Stimulated activated naive CD8-positive, alpha-beta T cell treated with anti-CD3 and anti-CD28 coated beads, Interleukin-15, Interleukin-2, amounts not matched to agents 100 ng/mL and 50 ng/mL, for 24 hours (primary cell): ENCODE measurements at regions not wholly inside any gene's neighbourhood (a gene's known extent, or its start where the extent isn't known, plus 50 kb on each side); places are given as distances from the start of the nearest gene placed in this dataset.

Experiments
- H3K27ac Mint-ChIP-seq: one replicate; pipeline ENCODE4 v1.8.0; 2021; ENCODE audit warnings: mild to moderate bottlenecking, mixed read lengths
- H3K27me3 Mint-ChIP-seq: one replicate; pipeline ENCODE4 v1.8.0; 2021; ENCODE audit warnings: mixed read lengths
- H3K36me3 Mint-ChIP-seq: one replicate; pipeline ENCODE4 v1.8.0; 2021; ENCODE audit warnings: low read depth, mixed read lengths
- H3K4me1 Mint-ChIP-seq: one replicate; pipeline ENCODE4 v1.8.0; 2021; ENCODE audit warnings: low read depth, mixed read lengths
- H3K4me3 Mint-ChIP-seq: one replicate; pipeline ENCODE4 v1.8.0; 2021; ENCODE audit warnings: mild to moderate bottlenecking, mixed read lengths
- H3K9me3 Mint-ChIP-seq: one replicate; pipeline ENCODE4 v1.8.0; 2021; ENCODE audit warnings: mixed read lengths

GRCh38 chr9:107141967-107142366 is 141.1 kb upstream of the RAD23B start:
- no peaks in the 10 kb centered on the region for H3K4me1 Mint-ChIP-seq
- H3K36me3 Mint-ChIP-seq, result no peaks in the 10 kb centered on the region
- no peak overlapping the region for H3K4me3 Mint-ChIP-seq
- peaks cover 11% of the 10 kb centered on the region for H3K27me3 Mint-ChIP-seq
- no peak overlapping the region for H3K27ac Mint-ChIP-seq
- H3K9me3 Mint-ChIP-seq, result no peaks in the 10 kb centered on the region

- Mint-ChIP-seq H3K36me3 (no peaks in the 10 kb centered on the region), H3K27me3 (peaks cover 8% of the 10 kb centered on the region), H3K4me3 (no peak overlapping the region), H3K9me3 (no peaks in the 10 kb centered on the region), H3K27ac (no peak overlapping the region), H3K4me1 (no peaks in the 10 kb centered on the region)
Measured at GRCh38 chr9:107142430-107142829, 140.6 kb upstream of the RAD23B start.

GRCh38 chr9:107142896-107143603 is 140.0 kb upstream of the RAD23B start:
- no peak overlapping the region for H3K27ac Mint-ChIP-seq
- H3K4me3 Mint-ChIP-seq, result no peak overlapping the region
- H3K27me3 Mint-ChIP-seq, result peaks cover 10% of the 10 kb centered on the region
- H3K4me1 Mint-ChIP-seq, result no peaks in the 10 kb centered on the region
- no peaks in the 10 kb centered on the region for H3K9me3 Mint-ChIP-seq
- no peaks in the 10 kb centered on the region for H3K36me3 Mint-ChIP-seq

- peaks cover 5% of the 10 kb centered on the region for H3K27me3 Mint-ChIP-seq
- H3K27ac Mint-ChIP-seq, result no peak overlapping the region
- no peaks in the 10 kb centered on the region for H3K4me1 Mint-ChIP-seq
- no peak overlapping the region for H3K4me3 Mint-ChIP-seq
- H3K9me3 Mint-ChIP-seq, result no peaks in the 10 kb centered on the region
- no peaks in the 10 kb centered on the region for H3K36me3 Mint-ChIP-seq
Measured at GRCh38 chr9:107144475-107144874, 138.6 kb upstream of the RAD23B start.

GRCh38 chr9:107147134-107147533 is 135.9 kb upstream of the RAD23B start:
- no peaks in the 10 kb centered on the region for H3K4me1 Mint-ChIP-seq
- H3K27ac Mint-ChIP-seq, result no peak overlapping the region
- no peaks in the 10 kb centered on the region for H3K36me3 Mint-ChIP-seq
- peaks cover 3% of the 10 kb centered on the region for H3K9me3 Mint-ChIP-seq
- H3K27me3 Mint-ChIP-seq, result peaks cover 10% of the 10 kb centered on the region
- no peak overlapping the region for H3K4me3 Mint-ChIP-seq

GRCh38 chr9:107148216-107148615 is 134.9 kb upstream of the RAD23B start:
- Mint-ChIP-seq H3K36me3 (no peaks in the 10 kb centered on the region), H3K9me3 (peaks cover 3% of the 10 kb centered on the region), H3K27ac (no peak overlapping the region), H3K4me1 (no peaks in the 10 kb centered on the region), H3K4me3 (no peak overlapping the region), H3K27me3 (peaks cover 10% of the 10 kb centered on the region)

- Mint-ChIP-seq H3K36me3 (no peaks in the 10 kb centered on the region), H3K4me3 (no peak overlapping the region), H3K27me3 (peaks cover 10% of the 10 kb centered on the region), H3K4me1 (no peaks in the 10 kb centered on the region), H3K9me3 (peaks cover 3% of the 10 kb centered on the region), H3K27ac (no peak overlapping the region)
Measured at GRCh38 chr9:107149756-107150155, 133.3 kb upstream of the RAD23B start.

- peaks cover 3% of the 10 kb centered on the region for H3K9me3 Mint-ChIP-seq
- H3K36me3 Mint-ChIP-seq, result no peaks in the 10 kb centered on the region
- H3K4me1 Mint-ChIP-seq, result no peaks in the 10 kb centered on the region
- no peak overlapping the region for H3K4me3 Mint-ChIP-seq
- no peak overlapping the region for H3K27ac Mint-ChIP-seq
- peaks cover 17% of the 10 kb centered on the region for H3K27me3 Mint-ChIP-seq
Measured at GRCh38 chr9:107153336-107153735, 129.7 kb upstream of the RAD23B start.

- no peaks in the 10 kb centered on the region for H3K4me1 Mint-ChIP-seq
- no peak overlapping the region for H3K27ac Mint-ChIP-seq
- H3K27me3 Mint-ChIP-seq, result peaks cover 17% of the 10 kb centered on the region
- H3K9me3 Mint-ChIP-seq, result peaks cover 3% of the 10 kb centered on the region
- H3K36me3 Mint-ChIP-seq, result no peaks in the 10 kb centered on the region
- H3K4me3 Mint-ChIP-seq, result no peak overlapping the region
Measured at GRCh38 chr9:107154291-107154690, 128.8 kb upstream of the RAD23B start.

GRCh38 chr9:107154766-107155165 is 128.3 kb upstream of the RAD23B start:
- Mint-ChIP-seq H3K4me1 (no peaks in the 10 kb centered on the region), H3K27ac (no peak overlapping the region), H3K36me3 (no peaks in the 10 kb centered on the region), H3K27me3 (peaks cover 17% of the 10 kb centered on the region), H3K9me3 (peaks cover 3% of the 10 kb centered on the region), H3K4me3 (no peak overlapping the region)

GRCh38 chr9:107155244-107155817 is 127.7 kb upstream of the RAD23B start:
- H3K36me3 Mint-ChIP-seq, result no peaks in the 10 kb centered on the region
- no peak overlapping the region for H3K27ac Mint-ChIP-seq
- H3K4me3 Mint-ChIP-seq, result no peak overlapping the region

GRCh38 chr9:107158321-107158720 is 124.8 kb upstream of the RAD23B start:
- H3K4me3 Mint-ChIP-seq, result no peak overlapping the region
- H3K9me3 Mint-ChIP-seq, result no peaks in the 10 kb centered on the region
- H3K36me3 Mint-ChIP-seq, result no peaks in the 10 kb centered on the region
- no peak overlapping the region for H3K27ac Mint-ChIP-seq
- H3K4me1 Mint-ChIP-seq, result no peaks in the 10 kb centered on the region
- peaks cover 12% of the 10 kb centered on the region for H3K27me3 Mint-ChIP-seq

More at GRCh38 chr9:107155244-107155817, 127.7 kb upstream of the RAD23B start:
- peaks cover 14% of the 10 kb centered on the region for H3K27me3 Mint-ChIP-seq
- peaks cover 3% of the 10 kb centered on the region for H3K9me3 Mint-ChIP-seq
- H3K4me1 Mint-ChIP-seq, result no peaks in the 10 kb centered on the region

GRCh38 chr9:107161338-107161737 is 121.7 kb upstream of the RAD23B start:
- Mint-ChIP-seq H3K4me3 (no peak overlapping the region), H3K27me3 (peaks cover 25% of the 10 kb centered on the region)

GRCh38 chr9:107163370-107163769 is 119.7 kb upstream of the RAD23B start:
- Mint-ChIP-seq H3K36me3 (no peaks in the 10 kb centered on the region), H3K27me3 (peaks cover 13% of the 10 kb centered on the region), H3K4me1 (no peaks in the 10 kb centered on the region), H3K9me3 (no peaks in the 10 kb centered on the region), H3K4me3 (no peak overlapping the region), H3K27ac (no peak overlapping the region)

More at GRCh38 chr9:107161338-107161737, 121.7 kb upstream of the RAD23B start:
- Mint-ChIP-seq H3K36me3 (no peaks in the 10 kb centered on the region), H3K4me1 (no peaks in the 10 kb centered on the region), H3K27ac (no peak overlapping the region), H3K9me3 (no peaks in the 10 kb centered on the region)

GRCh38 chr9:107169796-107170195 is 113.3 kb upstream of the RAD23B start:
- Mint-ChIP-seq H3K4me1 (peaks cover 20% of the 10 kb centered on the region), H3K4me3 (no peak overlapping the region), H3K36me3 (no peaks in the 10 kb centered on the region), H3K27ac (no peak overlapping the region), H3K9me3 (no peaks in the 10 kb centered on the region), H3K27me3 (peaks cover 11% of the 10 kb centered on the region)

GRCh38 chr9:107170801-107171200 is 112.3 kb upstream of the RAD23B start:
- Mint-ChIP-seq H3K4me3 (no peak overlapping the region), H3K4me1 (peaks cover 24% of the 10 kb centered on the region), H3K27ac (no peak overlapping the region), H3K36me3 (no peaks in the 10 kb centered on the region), H3K27me3 (peaks cover 4% of the 10 kb centered on the region), H3K9me3 (no peaks in the 10 kb centered on the region)
